HG02798 (cell line): ENCODE measurements at regions not wholly inside any gene's neighbourhood (a gene's known extent, or its start where the extent isn't known, plus 50 kb on each side); places are given as distances from the start of the nearest gene placed in this dataset.
"Not testable (repeated sequence)": the region's sequence is repeated elsewhere in the genome, so short reads cannot be mapped to it uniquely, and the experiment has no call there.

Experiments used
- ATAC-seq: cut with Tn5 transposase; IDR thresholded peaks from one replicate; pipeline ENCODE4 v1.9.1; 2021; ENCODE audit warnings: mild to moderate bottlenecking; ENCODE audit not compliant: unreplicated experiment, poor library complexity

DNA sequence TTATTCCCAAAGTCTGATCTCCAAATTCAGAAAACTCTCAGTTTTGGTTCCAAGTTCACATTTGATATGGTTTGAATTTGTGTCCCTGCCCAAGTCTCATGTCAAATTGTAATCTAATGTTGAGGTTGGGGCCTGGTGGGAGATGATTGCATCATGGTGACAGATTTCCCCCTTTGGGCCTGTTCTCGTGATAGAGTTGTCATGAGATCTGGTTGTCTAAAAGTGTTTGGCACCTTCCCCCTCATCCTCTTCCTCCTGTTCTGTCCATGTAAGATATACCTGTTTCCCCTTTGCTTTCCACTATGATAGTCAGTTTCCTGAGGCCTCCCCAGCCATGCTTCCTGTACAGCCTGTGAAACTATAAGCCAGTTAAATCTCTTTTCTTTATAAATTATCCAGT, 138.6 kb downstream of the ARL4A start:
- no peak for ATAC-seq

DNA sequence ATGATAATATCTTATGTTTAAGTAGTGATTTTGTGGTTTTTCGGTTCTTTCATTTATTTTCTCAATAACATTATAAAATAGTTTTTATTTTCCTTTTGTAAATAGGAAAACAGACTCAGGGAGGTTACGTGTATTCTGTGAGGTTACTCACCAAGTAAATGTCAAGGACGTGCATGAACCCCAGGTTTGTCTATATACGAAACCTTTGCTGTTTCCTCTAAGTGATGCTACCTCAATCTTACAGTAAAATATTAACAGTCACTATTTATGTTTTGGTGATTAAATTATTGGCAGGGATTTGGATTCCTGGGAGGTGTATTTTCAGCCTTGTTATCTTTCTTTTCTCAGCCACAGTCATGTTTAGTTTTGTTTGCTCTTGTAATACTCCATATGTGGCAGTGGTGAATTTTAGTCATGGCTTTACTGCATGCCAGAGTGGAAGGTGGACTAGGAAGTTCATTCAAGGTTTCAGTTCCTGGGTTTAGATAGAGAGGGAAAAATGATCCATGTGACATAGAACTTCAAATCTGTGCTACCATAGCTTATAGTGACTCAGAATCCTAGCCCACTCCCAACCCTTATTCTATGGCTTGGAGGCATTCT, 139.9 kb downstream of the ARL4A start:
- no peak for ATAC-seq

DNA sequence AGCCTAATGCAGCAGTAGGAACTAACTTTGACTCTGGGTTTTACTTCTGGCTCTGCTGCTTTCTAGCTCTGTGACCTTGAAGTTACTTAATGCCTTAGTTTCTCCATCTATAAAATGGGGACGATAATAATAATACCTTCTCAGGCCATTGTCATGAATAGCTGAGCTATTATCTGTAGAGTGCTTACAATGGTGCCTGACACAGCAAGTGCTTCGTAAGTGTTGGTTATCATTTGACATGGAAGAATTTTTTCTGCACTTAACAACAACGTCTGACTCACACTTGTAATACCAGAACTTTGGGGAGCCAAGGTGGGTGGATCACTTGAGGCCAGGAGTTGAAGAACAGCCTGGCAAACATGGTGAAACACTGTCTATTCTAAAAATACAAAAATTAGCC, 140.5 kb downstream of the ARL4A start:
- no peak for ATAC-seq

DNA sequence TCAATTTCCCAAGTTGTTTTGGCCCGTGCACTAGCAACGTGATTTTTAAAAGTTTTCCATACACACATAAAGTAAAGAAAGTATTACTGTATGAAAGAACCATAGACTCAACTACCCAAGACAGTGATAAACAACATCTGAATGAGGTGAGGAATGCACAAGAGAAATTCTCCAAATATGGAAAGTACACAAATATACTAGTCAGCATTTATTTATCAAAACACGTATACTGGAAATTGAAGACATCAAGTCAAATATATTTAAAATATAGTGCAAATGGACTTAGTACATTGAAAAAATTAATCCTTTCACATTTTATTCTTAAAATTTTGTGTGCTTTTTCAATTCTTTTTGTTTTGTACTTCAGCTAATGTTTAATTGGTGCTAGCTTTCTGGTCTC, 143.6 kb downstream of the ARL4A start:
- no peak for ATAC-seq

DNA sequence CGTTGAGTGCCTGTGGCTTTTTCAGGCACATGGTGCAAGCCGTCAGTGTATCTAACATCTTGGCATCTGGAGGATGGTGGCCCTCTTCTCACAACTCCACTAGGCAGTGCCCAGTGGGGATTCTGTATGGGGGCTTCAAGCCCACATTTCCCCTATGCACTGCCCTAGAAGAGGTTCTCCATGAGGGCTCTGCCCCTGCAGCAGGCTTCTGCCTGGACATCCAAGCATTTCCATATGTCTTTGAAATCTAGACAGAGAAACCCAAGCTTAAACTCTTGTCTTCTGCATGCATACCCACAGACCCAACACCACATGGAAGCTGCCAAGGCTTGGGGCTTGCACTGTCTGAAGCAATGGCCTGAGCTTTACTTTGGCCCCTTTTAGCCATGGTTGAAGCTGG, 146.4 kb downstream of the ARL4A start:
- no peak for ATAC-seq

DNA sequence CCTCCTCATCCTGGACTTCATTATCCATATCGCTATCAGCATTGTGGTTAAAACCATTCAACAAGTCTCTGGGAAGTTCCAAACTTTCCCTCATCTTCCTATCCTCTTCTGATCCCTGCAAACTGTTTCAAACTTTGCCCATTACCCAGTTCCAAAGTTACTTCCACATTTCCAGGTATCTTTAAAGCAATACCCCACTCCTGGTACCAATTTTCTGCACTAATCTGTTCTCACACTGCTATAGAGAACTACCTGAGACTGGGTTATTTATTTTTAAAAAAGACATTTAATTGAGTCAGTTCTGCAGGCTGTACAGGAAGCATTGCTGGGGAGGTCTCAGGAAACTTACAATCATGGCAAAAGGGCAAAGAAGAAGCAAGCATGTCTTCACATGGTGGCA, 147.3 kb downstream of the ARL4A start:
- ATAC-seq, result no peak

DNA sequence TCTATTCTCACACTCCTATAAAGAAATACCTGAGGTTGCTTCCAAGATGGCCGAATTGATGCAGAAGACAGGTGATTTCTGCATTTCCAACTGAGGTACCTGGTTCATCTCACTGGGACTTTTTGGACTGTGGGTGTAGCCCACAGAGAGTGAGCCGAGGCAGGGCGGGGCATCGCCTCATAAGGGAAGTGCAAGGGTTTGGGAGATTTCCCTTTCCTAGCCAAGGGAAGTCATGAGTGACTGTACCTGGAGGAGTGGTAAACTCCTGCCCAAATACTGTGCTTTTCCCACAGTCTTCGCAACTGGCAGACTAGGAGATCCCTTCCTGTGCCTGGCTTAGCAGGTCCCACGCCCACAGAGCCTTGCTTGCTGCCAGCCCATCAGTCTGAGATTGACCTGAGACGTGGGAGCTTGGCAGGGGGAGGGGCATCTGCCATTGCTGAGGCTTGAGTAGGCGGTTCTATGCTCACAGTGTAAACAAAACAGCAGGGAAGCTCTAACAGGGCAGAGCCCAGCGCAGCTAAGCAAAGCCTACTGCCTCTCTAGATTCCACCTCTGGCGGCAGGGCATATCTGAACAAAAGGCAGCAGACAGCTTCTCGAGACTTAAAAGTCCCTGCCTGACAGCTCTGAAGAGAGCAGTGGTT, 152.2 kb downstream of the ARL4A start:
- peak; percentile 46 for ATAC-seq

DNA sequence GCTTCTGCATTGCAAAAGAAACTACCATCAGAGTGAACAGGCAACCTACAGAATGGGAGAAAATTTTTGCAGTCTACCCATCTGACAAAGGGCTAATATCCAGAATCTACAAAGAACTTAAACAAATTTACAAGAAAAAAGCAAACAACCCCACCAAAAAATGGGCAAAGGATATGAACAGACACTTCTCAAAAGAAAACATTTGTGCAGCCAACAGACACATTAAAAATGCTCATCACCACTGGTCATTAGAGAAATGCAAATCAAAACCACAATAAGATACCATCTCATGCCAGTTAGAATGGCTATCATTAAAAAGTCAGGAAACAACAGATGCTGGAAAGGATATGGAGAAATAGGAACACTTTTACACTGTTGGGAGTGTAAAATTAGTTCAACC, 157.3 kb downstream of the ARL4A start:
- not testable (repeated sequence) for ATAC-seq

DNA sequence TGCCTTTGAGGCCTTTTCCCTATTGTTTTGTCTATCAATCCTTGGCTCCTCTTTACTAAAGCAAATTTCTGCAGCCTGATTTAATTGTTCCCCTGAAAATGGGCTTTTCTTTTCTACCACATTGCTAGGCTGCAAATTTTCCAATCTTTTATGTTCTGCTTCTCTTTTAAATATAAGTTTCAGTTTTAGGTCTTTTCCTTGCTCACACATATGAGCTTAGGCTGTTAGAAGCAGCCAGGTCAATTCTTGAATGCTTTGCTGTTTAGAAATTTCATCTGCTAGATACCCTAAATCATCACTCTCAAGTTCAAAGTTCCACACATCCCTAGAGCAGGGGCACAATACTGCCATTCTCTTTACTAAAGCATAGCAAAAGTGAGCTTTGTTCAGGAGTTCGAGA, 159.6 kb downstream of the ARL4A start:
- ATAC-seq, result no peak

DNA sequence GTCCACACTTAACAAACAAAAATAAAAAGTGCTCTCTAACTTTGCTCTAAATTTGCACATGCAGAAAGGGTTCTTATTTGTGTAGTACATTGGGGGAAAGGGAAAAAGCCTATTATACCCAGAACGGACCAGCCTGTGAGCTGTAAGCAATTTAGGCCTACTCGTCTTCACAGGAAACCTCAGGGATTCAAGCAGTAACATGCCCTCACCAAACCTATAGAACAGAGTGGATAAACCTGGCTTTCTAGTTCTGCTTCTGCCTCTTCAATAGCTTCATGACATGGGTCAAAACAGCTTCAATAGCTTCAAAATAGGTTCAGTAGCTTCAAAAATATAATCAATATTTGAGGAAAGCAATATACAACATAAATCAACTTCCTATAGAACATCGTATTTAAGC, 163.7 kb downstream of the ARL4A start:
- no peak for ATAC-seq

DNA sequence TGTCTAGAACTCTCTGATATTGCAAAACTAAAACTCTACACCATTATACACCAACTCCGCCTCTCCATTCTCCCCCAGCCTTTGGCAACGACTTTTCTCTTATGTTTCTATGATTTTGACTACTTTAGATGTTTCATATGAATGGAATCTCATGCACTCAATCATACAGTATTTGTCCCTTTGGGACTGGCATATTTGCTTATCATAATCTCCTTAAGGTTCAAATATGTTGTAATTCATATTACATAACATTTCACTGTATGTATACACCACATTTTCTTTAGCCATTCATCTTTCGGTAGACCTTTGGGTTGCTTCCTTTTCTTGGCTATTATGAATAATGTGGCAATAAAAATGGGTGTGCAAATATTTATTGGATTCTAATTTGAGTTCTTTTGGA, 164.4 kb downstream of the ARL4A start:
- ATAC-seq, result no peak

DNA sequence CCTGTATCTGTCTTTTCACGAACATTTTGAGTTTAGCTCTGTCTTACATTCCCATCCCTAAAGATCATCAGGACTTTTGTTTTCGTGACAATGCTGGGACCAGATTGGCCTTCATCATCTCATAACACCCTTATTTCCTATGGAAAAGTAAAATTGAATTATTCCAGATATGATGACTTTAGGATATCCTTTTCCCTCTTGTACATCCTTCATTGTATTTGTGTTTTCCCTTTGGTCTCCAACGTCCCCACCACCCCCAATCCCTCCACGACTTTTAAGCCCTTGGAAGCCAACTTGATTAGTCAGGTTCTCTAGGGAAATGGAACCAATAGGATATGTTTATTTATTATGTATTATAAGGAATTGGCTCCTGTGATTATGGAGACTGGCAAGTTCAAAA, 167.6 kb downstream of the ARL4A start:
- no peak for ATAC-seq

DNA sequence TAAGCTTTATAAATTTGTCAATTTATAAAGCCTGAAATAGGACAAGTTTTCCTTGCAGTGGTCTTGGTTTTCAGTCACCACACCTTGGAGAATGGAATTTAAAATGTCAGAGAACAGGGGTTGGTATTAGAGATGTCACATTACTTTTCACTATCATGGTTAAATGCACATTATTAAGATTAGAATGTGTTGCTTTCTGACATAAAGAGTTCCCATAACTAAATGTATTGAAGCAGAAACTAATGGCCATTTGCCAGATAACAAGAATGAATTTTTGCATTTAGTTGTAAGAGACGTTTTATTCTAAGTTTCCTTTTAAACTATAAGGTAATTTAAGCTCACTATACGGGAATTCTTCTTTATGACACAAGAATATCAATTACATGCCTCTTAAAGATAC, 172.3 kb downstream of the ARL4A start:
- ATAC-seq, result no peak

DNA sequence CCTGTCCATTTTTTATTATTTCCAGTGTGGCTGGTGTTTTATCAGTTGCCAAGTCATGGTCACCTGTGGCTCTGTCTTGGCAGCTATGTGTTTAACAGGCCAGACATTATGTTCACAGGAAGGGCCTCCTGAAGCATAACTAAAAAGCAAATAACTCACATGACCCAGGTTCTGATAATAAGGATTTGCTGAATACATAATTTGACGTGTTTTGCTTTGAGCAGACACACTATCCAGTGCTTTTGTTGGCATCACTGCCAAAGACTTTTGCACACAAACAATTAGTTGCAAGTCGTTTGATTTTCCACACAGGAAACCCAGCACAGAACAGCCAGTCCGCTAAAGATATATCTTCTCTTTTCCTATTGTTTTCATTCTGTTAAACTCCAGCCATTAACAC, 173.6 kb downstream of the ARL4A start:
- ATAC-seq, result no peak

DNA sequence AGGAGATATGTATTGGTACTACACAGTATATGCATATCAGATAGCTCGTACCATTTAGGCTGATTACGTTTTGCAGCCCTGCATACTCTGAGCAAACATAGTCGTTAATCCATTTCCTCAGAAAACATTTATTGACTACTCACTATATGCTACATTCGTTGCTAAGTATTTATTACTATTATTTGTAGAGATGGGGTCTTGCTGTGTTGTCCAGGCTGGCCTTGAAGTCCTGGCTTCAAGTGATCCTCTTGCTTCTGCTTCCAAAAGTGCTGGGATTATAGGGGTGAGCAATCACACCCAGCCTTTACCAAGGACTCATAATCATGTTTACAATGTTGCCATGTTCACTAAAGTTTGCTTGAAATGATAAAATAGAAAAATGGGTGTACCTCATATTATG, 174.7 kb downstream of the ARL4A start:
- no peak for ATAC-seq

DNA sequence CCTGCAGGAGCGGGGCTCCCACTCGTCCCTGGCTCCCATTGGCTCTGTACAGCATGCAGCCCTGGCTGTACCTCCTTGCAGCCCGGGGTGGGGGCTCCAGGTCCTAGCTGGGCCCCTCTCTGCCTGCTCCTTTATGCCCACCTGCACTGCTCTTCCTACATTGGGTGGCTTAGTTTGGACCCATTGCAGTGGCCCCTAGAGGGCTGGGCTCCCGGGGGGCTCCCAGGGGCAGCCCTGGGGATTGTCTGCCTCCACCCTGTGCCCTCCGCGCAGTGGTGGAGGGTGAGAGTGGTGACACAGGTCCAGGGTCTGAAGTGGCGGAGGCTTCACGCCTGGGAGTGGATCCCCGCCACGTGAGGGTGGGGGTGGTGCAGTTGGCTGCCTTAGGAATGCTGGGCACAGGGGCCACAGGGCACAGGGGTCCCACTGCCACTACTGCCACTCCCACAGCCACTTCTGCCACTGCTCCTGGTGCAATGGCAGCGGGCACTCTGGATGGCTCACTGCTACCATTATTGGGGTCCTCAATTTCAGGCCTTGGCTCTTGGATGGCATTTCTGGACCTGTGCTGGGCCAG, 177.1 kb downstream of the ARL4A start:
- no peak for ATAC-seq

DNA sequence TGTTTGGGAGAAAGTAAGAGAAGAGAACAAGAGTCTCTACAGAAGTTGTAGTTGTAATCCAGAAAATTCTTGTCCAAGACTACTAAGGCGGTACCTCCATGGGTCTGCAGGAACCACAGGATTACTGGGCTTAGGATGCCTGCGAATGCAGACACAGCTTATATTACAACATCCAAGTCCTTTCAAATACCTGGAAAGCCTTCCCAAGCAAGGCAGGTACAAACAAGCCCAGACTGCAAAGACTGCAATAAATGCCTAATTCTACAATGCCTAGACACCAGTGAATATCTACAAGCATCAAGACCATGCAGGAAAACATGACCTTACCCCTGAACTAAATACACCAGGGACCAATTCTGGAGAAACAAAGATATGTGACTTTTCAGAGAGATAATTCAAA, 178.2 kb downstream of the ARL4A start:
- no peak for ATAC-seq

DNA sequence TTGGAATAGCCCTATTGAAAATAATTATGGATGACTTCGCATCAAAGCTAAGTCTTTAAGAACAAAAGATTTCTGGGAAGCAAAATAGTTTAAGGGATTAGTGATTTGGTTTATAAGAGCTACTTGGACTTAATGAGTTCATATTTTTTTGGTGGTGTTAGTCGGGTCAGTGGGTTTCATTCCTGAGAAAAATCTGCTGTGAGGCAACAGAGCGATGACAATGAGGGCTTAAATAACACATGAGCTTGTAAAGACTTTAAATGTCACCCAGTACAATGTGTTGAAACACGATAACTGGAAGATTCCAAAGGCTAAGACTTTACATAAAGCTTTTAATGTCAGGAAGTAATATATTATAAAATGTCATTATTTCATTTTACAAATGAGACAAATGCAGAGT, 178.8 kb downstream of the ARL4A start:
- ATAC-seq, result no peak

DNA sequence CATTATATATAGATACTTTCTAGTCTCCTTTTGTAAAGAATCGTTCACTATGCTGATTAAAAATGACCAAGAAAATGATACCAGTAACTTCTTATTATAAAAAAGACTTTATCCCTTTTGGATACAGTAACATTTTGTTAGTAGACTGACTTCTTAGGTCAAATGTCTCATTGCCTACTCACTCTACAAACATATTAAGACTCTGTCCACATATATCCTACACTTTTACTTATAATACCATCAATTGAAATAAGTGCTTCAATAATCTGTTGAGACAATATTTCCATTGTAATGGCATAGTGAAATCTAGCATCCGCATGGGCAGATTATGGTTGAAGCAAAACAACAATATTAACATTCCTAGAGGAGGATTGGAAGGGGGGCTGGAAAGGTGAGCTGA, 180.6 kb downstream of the ARL4A start:
- ATAC-seq, result no peak

DNA sequence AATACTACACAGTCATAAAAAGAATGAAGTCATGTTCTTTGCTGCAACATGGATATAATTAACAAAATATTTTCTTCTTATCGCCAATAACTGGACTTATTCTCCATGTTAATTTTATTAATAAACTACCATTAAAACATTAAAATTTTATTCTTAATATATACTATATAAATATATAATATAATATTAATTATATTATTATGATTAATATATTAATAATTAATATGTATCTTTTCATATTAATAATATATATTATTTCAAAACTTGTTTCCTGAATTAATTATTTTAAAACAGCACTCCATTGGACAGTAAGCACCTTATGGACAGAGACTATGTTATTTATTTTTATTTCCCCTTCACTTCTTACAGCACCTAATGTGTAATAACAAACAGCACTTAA, 182.8 kb downstream of the ARL4A start:
- no peak for ATAC-seq

DNA sequence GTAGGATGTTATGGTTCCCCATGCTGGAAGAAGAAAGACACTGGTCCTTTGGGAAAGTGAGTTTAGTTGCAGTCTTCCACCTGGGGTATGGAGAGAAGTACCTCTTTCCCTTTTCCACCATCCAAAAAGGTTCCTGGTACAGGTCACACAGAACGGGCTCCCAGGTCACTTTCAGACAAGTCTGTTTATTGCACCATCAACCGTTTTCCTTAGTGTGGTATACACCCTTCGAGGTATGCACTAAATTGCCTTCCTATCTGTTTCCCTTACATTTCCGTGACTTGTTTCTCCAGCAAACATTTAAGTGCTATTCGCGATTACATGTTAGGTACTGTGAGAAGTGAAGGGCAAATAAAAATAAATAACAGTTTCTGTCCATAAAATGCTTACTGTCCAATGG, 185.1 kb downstream of the ARL4A start:
- ATAC-seq, result no peak

DNA sequence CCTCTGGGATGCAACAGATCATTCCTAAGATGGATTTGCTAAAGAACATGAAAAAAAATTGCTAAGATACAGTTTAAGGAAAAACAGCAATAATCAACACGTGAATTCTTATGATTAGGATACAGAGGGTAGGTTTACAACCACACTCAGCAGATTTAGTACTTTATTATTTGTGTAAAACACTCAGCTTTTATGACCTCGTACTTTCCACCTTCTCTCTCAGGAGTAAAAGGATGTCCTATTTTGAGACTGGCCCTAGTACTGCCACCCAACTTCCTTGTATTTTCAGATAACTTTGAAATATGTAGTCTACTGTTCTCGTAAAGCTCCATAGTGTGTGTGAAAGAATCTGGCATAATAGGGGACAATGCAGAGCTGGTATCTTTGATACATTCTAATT, 186.1 kb downstream of the ARL4A start:
- no peak for ATAC-seq
